ENCODE measurements at regions not wholly inside any gene's neighbourhood (a gene's known extent, or its start where the extent isn't known, plus 50 kb on each side); places are given as distances from the start of the nearest gene placed in this dataset.

- no peak for TF ChIP-seq CTCF (conservative IDR thresholded peaks at IDR 0.05; ENCODE audit: low read depth in 2 of 2)
- TF ChIP-seq NANOG (IDR thresholded peaks at IDR 0.05; ENCODE audit: borderline replicate concordance) = no peak
- TF ChIP-seq EZH2 (IDR thresholded peaks at IDR 0.05; ENCODE audit: low read depth, unreplicated experiment) = no peak
- TF ChIP-seq EZH2phosphoT487 (IDR thresholded peaks at IDR 0.05; ENCODE audit: unreplicated experiment) = no peak
Measured at GRCh38 chr9:83185488-83186154, 122.7 kb upstream of the RASEF start.
